SU-DHL-6 (cell line): ENCODE measurements at regions not wholly inside any gene's neighbourhood (a gene's known extent, or its start where the extent isn't known, plus 50 kb on each side); places are given as distances from the start of the nearest gene placed in this dataset.

Experiments
- CTCF ChIP-seq: fragments of 200-600 bp; sonication (generic); IDR thresholded peaks from one replicate; pipeline ENCODE4 v1.5.1; 2017; ENCODE audit warnings: antibody characterized with exemption, mild to moderate bottlenecking, low read length, moderate library complexity; ENCODE audit not compliant: insufficient read depth, poor library complexity, severe bottlenecking
- EZH2phosphoT487 ChIP-seq: fragments of 200-600 bp; sonication (generic), shearing (Covaris generic); conservative IDR thresholded peaks from 2 replicates; pipeline ENCODE4 v1.6.1; 2018; ENCODE audit warnings: mild to moderate bottlenecking, antibody characterized with exemption, low read length, moderate library complexity, mixed read lengths

- peak; percentile 62 for TF ChIP-seq CTCF
- TF ChIP-seq EZH2phosphoT487, result no peak
Observed at GRCh38 chr2:211085056-211085680, 528.8 kb downstream of the CPS1 start.
